Hematopoietic multipotent progenitor cell (in vitro differentiated cells): ENCODE measurements at regions not wholly inside any gene's neighbourhood (a gene's known extent, or its start where the extent isn't known, plus 50 kb on each side); places are given as distances from the start of the nearest gene placed in this dataset.

Source experiments
- DNase-seq, 3 donors: peaks; one replicate each; pipeline ENCODE4 v3.0.0-alpha.2; 2011 to 2015; ENCODE audit warnings: low read depth in 2 of 3, low spot score in 2 of 3

GRCh38 chr6:139603581-139603980 lies 229.1 kb upstream of the CITED2 start:
- no peak for DNase-seq

- DNase-seq, result no peak
These were observed 228.1 kb upstream of the CITED2 start for GRCh38 chr6:139602577-139602976.

- peak in 1 of 3 donors; percentile 19 for DNase-seq
These were observed 226.5 kb upstream of the CITED2 start for GRCh38 chr6:139600919-139601475.

- no peak for DNase-seq
These were observed 225.9 kb upstream of the CITED2 start for GRCh38 chr6:139600343-139600742.

GRCh38 chr6:139597771-139598755 lies 223.6 kb upstream of the CITED2 start:
- no peak for DNase-seq

GRCh38 chr6:139597087-139597763 lies 222.8 kb upstream of the CITED2 start:
- DNase-seq, result no peak

- peak in 2 of 3 donors; percentile 29 to 68 for DNase-seq
These were observed 220.7 kb upstream of the CITED2 start for GRCh38 chr6:139595183-139595582.

- no peak for DNase-seq
These were observed 220.0 kb upstream of the CITED2 start for GRCh38 chr6:139594333-139594965.

- DNase-seq, result no peak
These were observed 218.6 kb upstream of the CITED2 start for GRCh38 chr6:139593081-139593480.

GRCh38 chr6:139592011-139592410 lies 217.6 kb upstream of the CITED2 start:
- DNase-seq, result no peak

- no peak for DNase-seq
These were observed 216.8 kb upstream of the CITED2 start for GRCh38 chr6:139591075-139591865.

GRCh38 chr6:139590206-139590605 lies 215.8 kb upstream of the CITED2 start:
- no peak for DNase-seq

- peak in 1 of 3 donors; percentile 66 for DNase-seq
These were observed 214.5 kb upstream of the CITED2 start for GRCh38 chr6:139588734-139589593.

GRCh38 chr6:139588076-139588639 lies 213.7 kb upstream of the CITED2 start:
- no peak for DNase-seq

- no peak for DNase-seq
These were observed 213.0 kb upstream of the CITED2 start for GRCh38 chr6:139587469-139587868.

GRCh38 chr6:139586273-139586672 lies 211.8 kb upstream of the CITED2 start:
- no peak for DNase-seq

- no peak for DNase-seq
These were observed 210.2 kb upstream of the CITED2 start for GRCh38 chr6:139584599-139584998.

GRCh38 chr6:139583420-139583819 lies 209.0 kb upstream of the CITED2 start:
- no peak for DNase-seq

GRCh38 chr6:139582956-139583355 lies 208.5 kb upstream of the CITED2 start:
- no peak for DNase-seq
